Lung (tissue), 11 donors: ENCODE measurements at regions not wholly inside any gene's neighbourhood (a gene's known extent, or its start where the extent isn't known, plus 50 kb on each side); places are given as distances from the start of the nearest gene placed in this dataset.

Experiments
- ATAC-seq: fragments of 200-7000 bp; cut with Tn5 transposase; one replicate; pipeline ENCODE4 v1.9.1; 2020; ENCODE audit warnings: moderate number of reproducible peaks; ENCODE audit not compliant: insufficient read depth, low FRiP score
- DNase-seq, 3 donors: peaks; one replicate each; pipeline ENCODE4 v3.0.0-alpha.2; 2013 to 2017
- H3K27ac ChIP-seq, 2 donors: one replicate each; pipeline ENCODE4 v1.5.1; 2013; ENCODE audit warnings: mild to moderate bottlenecking in 2 of 2, moderate library complexity in 2 of 2, control low read depth in 1 of 2, inconsistent platforms in 1 of 2, low read depth in 1 of 2, low read length in 1 of 2
- H3K27me3 ChIP-seq, 3 donors: one replicate each; pipeline ENCODE4 v1.5.1; 2013; ENCODE audit warnings: low read length in 2 of 3; ENCODE audit not compliant: control insufficient read depth in 3 of 3, insufficient read depth in 3 of 3
- H3K36me3 ChIP-seq, 4 donors: one replicate each; pipeline ENCODE4 v1.5.1; 2013; ENCODE audit warnings: low read length in 4 of 4, mild to moderate bottlenecking in 1 of 4, moderate library complexity in 1 of 4; ENCODE audit not compliant: control insufficient read depth in 4 of 4, insufficient read depth in 4 of 4
- H3K4me1 ChIP-seq, 5 donors: one replicate each; pipeline ENCODE4 v1.5.1; 2013; ENCODE audit warnings: low read length in 5 of 5, mild to moderate bottlenecking in 2 of 5, moderate library complexity in 1 of 5; ENCODE audit not compliant: control insufficient read depth in 5 of 5, insufficient read depth in 5 of 5
- H3K4me3 ChIP-seq: one replicate; pipeline ENCODE4 v1.5.1; 2013; ENCODE audit warnings: mild to moderate bottlenecking, control low read depth, moderate library complexity
- H3K9ac ChIP-seq, 2 donors: one replicate each; pipeline ENCODE4 v1.5.1; 2013; ENCODE audit warnings: low read length in 2 of 2, control low read depth in 1 of 2; ENCODE audit not compliant: insufficient read depth in 1 of 2
- H3K9me3 ChIP-seq, 4 donors: one replicate each; pipeline ENCODE4 v1.5.1; 2013; ENCODE audit warnings: low read length in 3 of 4, mild to moderate bottlenecking in 1 of 4, moderate library complexity in 1 of 4; ENCODE audit not compliant: control insufficient read depth in 4 of 4, insufficient read depth in 3 of 4
- CTCF ChIP-seq: IDR thresholded peaks from 2 replicates; pipeline ENCODE4 v1.5.1; 2012; ENCODE audit warnings: mild to moderate bottlenecking; ENCODE audit errors: control extremely low read depth, extremely low read depth
- WGBS, 2 donors: extraction: QIAGEN DNeasy Blood & Tissue Kit; methylation state at CpG; one replicate each; pipeline ENCODE4 v1.1.7; 2013; 5-methylcytosine and 5-hydroxymethylcytosine counted together
- donor health status: control.
- donor health status: control.
- donor health status: Bipolar disorder and iron deficiency.
- donor health status: healthy.
- donor health status: DM: yes; HTN: yes; CAD: no.

GRCh38 chr5:61808909-61809308 lies 476.9 kb downstream of the ZSWIM6 start:
- Histone ChIP-seq H3K27ac (no peak overlapping the region), H3K4me3 (no peak overlapping the region), H3K27me3 (no peaks in the 10 kb centered on the region), H3K4me1 (peaks cover 0 to 6% (median 0%) of the 10 kb centered on the region in 5 donors), H3K9ac (no peak overlapping the region), H3K9me3 (no peaks in the 10 kb centered on the region), H3K36me3 (no peaks in the 10 kb centered on the region)
- no peak for TF ChIP-seq CTCF
- ATAC-seq, result no peak
- DNase-seq, result no peak
- 90 to 94% methylated on average over 9 of the region's 9 CpGs for WGBS, 2 donors

DNA sequence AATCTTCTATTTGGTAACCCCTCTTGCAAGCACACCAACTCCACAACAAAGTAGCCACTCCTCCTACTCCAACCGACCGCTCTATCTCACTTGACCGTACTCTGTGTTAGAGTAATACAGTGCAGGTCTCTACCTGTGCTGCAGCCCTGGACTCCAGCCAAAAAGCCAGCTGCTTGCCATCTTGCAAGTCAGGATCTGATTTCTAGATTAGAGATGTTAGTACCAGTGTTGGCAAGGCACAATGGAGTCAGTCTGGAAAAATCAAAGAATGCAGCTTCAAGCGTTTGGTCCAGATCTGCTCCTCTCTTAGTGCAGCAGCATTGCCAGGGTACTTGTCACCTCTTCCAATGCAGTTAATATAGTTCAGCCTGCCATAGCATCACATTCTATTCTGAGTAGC lies 477.6 kb downstream of the ZSWIM6 start:
- peak in 2 of 3 donors; percentile 44 to 49 for DNase-seq
- no peak overlapping the region for H3K4me3 ChIP-seq
- H3K9me3 ChIP-seq, result no peaks in the 10 kb centered on the region
- WGBS, 2 donors, result 88 to 90% methylated on average over 4 of the region's 4 CpGs
- H3K36me3 ChIP-seq, result no peaks in the 10 kb centered on the region
- no peaks in the 10 kb centered on the region for H3K27me3 ChIP-seq
- ATAC-seq, result no peak
- no peak overlapping the region for H3K9ac ChIP-seq
- H3K4me1 ChIP-seq, result peaks cover 0 to 6% (median 0%) of the 10 kb centered on the region in 5 donors
- no peak overlapping the region for H3K27ac ChIP-seq
- TF ChIP-seq CTCF, result no peak

DNA sequence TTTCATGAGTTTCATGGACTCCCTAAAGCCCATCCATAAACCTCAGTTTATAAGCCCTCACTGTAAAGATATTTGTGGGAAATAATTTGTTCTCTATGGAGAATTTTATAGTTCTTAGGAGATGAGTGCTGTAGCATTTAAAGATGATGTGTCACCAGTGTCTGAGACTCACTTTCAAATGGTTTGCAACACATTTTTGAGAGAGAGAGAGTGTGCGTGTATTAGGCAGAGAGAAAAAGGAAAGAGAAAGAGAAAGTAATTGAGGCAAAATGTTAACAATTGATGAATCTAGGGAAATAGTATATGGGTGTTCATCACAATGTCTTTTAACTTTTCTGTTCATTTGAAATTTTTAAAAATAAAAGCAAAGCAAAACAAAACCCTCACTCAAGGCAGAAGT lies 479.0 kb downstream of the ZSWIM6 start:
- 63 to 65% methylated on average over 1 of the region's 1 CpG for WGBS, 2 donors
- Histone ChIP-seq H3K27ac (no peak overlapping the region), H3K36me3 (no peaks in the 10 kb centered on the region), H3K9me3 (no peaks in the 10 kb centered on the region), H3K4me3 (no peak overlapping the region), H3K4me1 (peaks cover 0 to 6% (median 0%) of the 10 kb centered on the region in 5 donors), H3K27me3 (no peaks in the 10 kb centered on the region), H3K9ac (no peak overlapping the region)
- no peak for DNase-seq
- TF ChIP-seq CTCF, result no peak
- no peak for ATAC-seq

DNA sequence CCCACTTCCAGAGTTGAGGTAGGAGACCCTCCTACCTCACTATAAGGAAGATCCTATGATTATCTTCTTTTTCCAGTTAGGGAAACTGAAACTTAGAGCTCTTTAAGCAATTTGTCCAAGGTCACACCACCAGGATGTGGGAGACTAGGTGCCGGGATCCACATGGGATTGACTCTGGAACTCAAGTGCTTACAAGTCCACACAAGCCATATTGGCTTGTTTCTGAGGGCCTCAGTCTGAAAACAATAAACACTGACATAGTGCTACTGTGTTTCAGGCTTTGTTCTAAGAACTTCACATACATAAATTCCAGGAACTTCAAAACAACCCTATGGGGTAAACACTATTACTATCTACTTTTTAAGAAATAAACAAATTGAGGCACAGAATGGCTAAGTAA lies 481.3 kb downstream of the ZSWIM6 start:
- Histone ChIP-seq H3K36me3 (no peaks in the 10 kb centered on the region), H3K9me3 (no peaks in the 10 kb centered on the region), H3K9ac (no peak overlapping the region), H3K27ac (no peak overlapping the region), H3K27me3 (no peaks in the 10 kb centered on the region), H3K4me3 (no peak overlapping the region), H3K4me1 (peaks cover 0 to 15% (median 0%) of the 10 kb centered on the region in 5 donors)
- 88 to 92% methylated on average over 1 of the region's 1 CpG for WGBS, 2 donors
- DNase-seq (no peak), ATAC-seq (no peak)
- TF ChIP-seq CTCF, result no peak
